IPS-18a (cell line): ENCODE measurements at regions not wholly inside any gene's neighbourhood (a gene's known extent, or its start where the extent isn't known, plus 50 kb on each side); places are given as distances from the start of the nearest gene placed in this dataset.

Experiments used
- H3K27ac ChIP-seq: one replicate; pipeline ENCODE4 v1.5.1; 2013; ENCODE audit warnings: low read length
- H3K27me3 ChIP-seq: one replicate; pipeline ENCODE4 v1.6.1; 2013; ENCODE audit warnings: mild to moderate bottlenecking, low read length; ENCODE audit not compliant: control insufficient read depth, insufficient read depth
- H3K36me3 ChIP-seq: one replicate; pipeline ENCODE4 v1.6.1; 2013; ENCODE audit warnings: low read depth, low read length; ENCODE audit not compliant: control insufficient read depth
- H3K4me1 ChIP-seq: one replicate; pipeline ENCODE4 v1.6.1; 2013; ENCODE audit warnings: low read depth, low read length; ENCODE audit not compliant: control insufficient read depth
- H3K4me3 ChIP-seq: one replicate; pipeline ENCODE4 v1.5.1; 2013; ENCODE audit warnings: low read length
- H3K9ac ChIP-seq: one replicate; pipeline ENCODE4 v1.6.1; 2013; ENCODE audit warnings: mild to moderate bottlenecking, low read length, moderate library complexity
- H3K9me3 ChIP-seq: one replicate; pipeline ENCODE4 v1.6.1; 2013; ENCODE audit warnings: low read depth, low read length; ENCODE audit not compliant: control insufficient read depth

GRCh38 chr6:96465321-96465903 lies 56.2 kb upstream of the UFL1 start:
- Histone ChIP-seq H3K4me3 (no peak overlapping the region), H3K36me3 (no peaks in the 10 kb centered on the region), H3K9ac (no peak overlapping the region), H3K9me3 (no peaks in the 10 kb centered on the region), H3K27ac (no peak overlapping the region), H3K4me1 (no peaks in the 10 kb centered on the region), H3K27me3 (no peaks in the 10 kb centered on the region)

GRCh38 chr6:96466147-96466863 lies 55.3 kb upstream of the UFL1 start:
- Histone ChIP-seq H3K9ac (no peak overlapping the region), H3K36me3 (no peaks in the 10 kb centered on the region), H3K4me3 (no peak overlapping the region), H3K9me3 (no peaks in the 10 kb centered on the region), H3K4me1 (no peaks in the 10 kb centered on the region), H3K27me3 (no peaks in the 10 kb centered on the region), H3K27ac (no peak overlapping the region)

GRCh38 chr6:96467814-96468213 lies 53.8 kb upstream of the UFL1 start:
- H3K9me3 ChIP-seq, result no peaks in the 10 kb centered on the region
- H3K4me3 ChIP-seq, result no peak overlapping the region
- no peak overlapping the region for H3K9ac ChIP-seq
- H3K36me3 ChIP-seq, result no peaks in the 10 kb centered on the region
- no peak overlapping the region for H3K27ac ChIP-seq
- no peaks in the 10 kb centered on the region for H3K4me1 ChIP-seq
- H3K27me3 ChIP-seq, result no peaks in the 10 kb centered on the region

- Histone ChIP-seq H3K9me3 (no peaks in the 10 kb centered on the region), H3K36me3 (no peaks in the 10 kb centered on the region), H3K4me3 (no peak overlapping the region), H3K9ac (no peak overlapping the region), H3K27me3 (no peaks in the 10 kb centered on the region), H3K4me1 (no peaks in the 10 kb centered on the region), H3K27ac (no peak overlapping the region)
These were observed 53.3 kb upstream of the UFL1 start for GRCh38 chr6:96468281-96468680.

- H3K36me3 ChIP-seq, result no peaks in the 10 kb centered on the region
- no peak overlapping the region for H3K27ac ChIP-seq
- no peaks in the 10 kb centered on the region for H3K27me3 ChIP-seq
- no peaks in the 10 kb centered on the region for H3K9me3 ChIP-seq
- H3K9ac ChIP-seq, result no peak overlapping the region
- no peaks in the 10 kb centered on the region for H3K4me1 ChIP-seq
- H3K4me3 ChIP-seq, result no peak overlapping the region
These were observed 52.9 kb upstream of the UFL1 start for GRCh38 chr6:96468681-96469224.

- Histone ChIP-seq H3K27me3 (no peaks in the 10 kb centered on the region), H3K4me3 (no peak overlapping the region), H3K9ac (no peak overlapping the region), H3K27ac (no peak overlapping the region), H3K9me3 (no peaks in the 10 kb centered on the region), H3K4me1 (no peaks in the 10 kb centered on the region), H3K36me3 (no peaks in the 10 kb centered on the region)
These were observed 52.3 kb upstream of the UFL1 start for GRCh38 chr6:96469312-96469711.

- Histone ChIP-seq H3K4me3 (no peak overlapping the region), H3K9me3 (no peaks in the 10 kb centered on the region), H3K36me3 (no peaks in the 10 kb centered on the region), H3K4me1 (no peaks in the 10 kb centered on the region), H3K9ac (no peak overlapping the region), H3K27ac (no peak overlapping the region), H3K27me3 (no peaks in the 10 kb centered on the region)
These were observed 51.3 kb upstream of the UFL1 start for GRCh38 chr6:96470296-96470695.
